GM10266 (cell line): ENCODE measurements at regions not wholly inside any gene's neighbourhood (a gene's known extent, or its start where the extent isn't known, plus 50 kb on each side); places are given as distances from the start of the nearest gene placed in this dataset.

Experiments used
- DNase-seq: peaks from one replicate; pipeline ENCODE4 v3.0.0; 2012; ENCODE audit errors: extremely low spot score
- TF ChIP-seq, protein P1 (sequence below): IDR thresholded peaks from 2 replicates; pipeline ENCODE4 v1.5.1; 2012; ENCODE audit warnings: mild to moderate bottlenecking, low read depth; ENCODE audit not compliant: control insufficient read depth, insufficient read depth; ENCODE audit errors: missing control alignments

DNA sequence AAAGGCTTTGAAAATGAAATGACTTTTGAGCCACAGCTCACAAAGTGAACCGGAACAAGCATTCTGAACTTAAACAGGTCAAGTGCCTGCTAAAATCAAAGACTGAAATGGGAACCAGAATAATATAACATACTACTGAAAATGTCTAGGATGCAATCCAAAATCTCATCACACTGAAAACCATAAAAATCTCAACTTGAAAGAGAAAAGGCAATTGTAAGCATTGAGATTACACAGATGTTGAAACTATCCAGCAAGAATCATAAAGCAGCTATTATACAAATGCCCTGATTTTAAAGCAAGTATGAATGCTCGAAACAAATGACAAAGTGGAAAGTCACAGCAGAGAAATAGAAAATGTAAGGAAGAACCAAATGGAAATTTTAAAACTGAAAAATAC is 211.5 kb upstream of the GAS1 start:
- TF ChIP-seq, protein P1, sequence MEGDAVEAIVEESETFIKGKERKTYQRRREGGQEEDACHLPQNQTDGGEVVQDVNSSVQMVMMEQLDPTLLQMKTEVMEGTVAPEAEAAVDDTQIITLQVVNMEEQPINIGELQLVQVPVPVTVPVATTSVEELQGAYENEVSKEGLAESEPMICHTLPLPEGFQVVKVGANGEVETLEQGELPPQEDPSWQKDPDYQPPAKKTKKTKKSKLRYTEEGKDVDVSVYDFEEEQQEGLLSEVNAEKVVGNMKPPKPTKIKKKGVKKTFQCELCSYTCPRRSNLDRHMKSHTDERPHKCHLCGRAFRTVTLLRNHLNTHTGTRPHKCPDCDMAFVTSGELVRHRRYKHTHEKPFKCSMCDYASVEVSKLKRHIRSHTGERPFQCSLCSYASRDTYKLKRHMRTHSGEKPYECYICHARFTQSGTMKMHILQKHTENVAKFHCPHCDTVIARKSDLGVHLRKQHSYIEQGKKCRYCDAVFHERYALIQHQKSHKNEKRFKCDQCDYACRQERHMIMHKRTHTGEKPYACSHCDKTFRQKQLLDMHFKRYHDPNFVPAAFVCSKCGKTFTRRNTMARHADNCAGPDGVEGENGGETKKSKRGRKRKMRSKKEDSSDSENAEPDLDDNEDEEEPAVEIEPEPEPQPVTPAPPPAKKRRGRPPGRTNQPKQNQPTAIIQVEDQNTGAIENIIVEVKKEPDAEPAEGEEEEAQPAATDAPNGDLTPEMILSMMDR, result no peak
- DNase-seq, result no peak

DNA sequence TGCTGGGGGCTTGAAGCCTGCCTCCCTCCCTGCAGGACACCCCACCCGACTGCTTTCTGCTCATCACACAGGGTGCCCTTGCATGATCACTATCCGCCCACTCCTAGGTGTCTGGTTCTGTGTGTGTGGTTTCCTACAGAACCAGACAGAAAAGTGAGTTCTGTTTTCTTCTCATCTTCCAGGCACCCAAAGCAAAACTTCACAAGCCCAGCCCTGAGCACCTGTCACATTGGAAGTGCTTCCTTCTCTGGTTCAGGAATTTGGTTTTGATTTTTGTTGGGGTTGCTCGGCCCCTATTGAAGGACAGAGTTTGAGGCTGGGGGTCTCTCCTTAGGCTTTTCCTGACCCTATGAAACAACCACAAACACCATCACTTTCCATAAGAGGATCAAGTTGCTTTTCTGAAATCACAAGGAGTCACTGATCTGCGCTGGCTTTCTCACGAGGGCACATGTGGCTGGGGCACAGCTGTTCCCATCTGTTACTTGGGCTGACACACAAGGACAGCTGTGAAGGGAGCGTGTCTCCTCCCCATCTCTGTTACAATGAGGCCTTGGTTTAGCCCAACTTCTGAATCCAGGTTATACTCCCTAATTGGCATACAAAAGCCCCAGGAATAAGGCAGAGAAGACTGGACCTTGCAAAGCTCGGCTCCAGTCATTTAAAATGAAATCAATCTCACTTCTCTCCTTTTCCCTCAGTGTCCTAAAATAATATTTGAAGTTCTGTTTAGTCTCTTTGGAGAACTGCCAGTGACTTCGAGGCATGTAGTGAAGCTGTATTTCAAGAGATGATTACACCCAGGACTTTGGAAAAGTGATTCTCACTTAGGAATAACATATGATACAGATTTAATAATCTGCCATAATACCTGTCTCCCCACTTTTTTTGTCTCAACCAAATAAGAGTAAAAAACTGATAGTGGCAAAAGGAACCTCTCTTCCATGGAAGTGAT is 213.1 kb upstream of the GAS1 start:
- no peak for DNase-seq
- TF ChIP-seq, protein P1, result no peak

DNA sequence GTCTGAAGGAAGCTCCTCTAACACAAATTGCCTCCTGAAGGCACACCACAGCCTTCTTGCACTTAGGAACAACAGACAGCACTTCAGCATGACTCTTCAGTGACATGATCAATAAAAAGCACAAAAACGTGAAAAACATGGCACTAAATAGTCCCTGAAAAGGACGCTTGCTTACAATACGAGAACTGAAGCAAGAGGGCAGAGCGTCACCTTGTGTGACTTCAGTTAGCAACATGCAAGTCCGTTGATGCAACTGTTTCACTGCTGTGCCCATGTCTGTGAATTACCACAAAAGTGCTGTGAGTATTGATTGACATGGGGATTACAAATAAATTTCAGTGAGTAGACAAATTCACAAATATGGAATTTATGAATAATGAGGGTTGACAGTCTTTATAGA is 219.9 kb upstream of the GAS1 start:
- DNase-seq, result no peak
- TF ChIP-seq, protein P1, result no peak

DNA sequence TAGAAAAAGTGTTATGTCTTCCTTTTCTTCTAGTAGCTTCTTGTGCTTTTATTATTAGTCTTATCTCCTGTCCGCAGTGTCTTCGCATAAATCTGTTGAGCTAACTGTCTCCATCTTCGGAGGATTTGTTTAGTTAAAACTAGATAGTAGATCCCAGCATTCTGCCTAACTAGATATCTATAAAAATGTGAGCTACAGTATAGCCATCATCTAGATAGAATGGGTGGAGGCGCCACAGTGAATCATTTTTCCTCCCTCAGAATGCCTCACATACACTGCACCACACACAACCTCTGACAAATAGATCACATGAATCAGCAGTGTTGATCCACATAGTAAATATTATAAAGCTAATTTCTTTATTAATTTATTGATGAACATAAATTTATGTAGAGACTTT is 220.3 kb upstream of the GAS1 start:
- TF ChIP-seq, protein P1, result no peak
- no peak for DNase-seq

DNA sequence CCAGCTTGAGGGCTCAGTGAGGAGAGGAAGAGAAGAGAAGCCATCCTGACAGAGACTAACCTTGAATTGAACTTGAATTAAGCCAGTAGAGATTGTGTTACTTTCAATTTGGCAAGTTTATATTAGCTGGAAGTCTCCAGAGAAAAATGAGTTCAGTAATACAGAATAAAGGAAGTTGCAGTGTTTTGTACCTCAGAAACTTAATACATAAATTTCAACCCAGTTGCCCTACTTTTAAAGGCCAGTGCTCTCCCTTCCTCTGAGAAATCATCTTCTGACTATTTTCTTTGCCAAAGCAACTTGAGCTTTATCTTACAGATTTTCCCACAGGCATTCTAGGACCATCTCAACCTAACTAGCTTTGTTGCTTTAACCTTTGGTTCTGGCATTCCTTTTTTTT is 231.0 kb upstream of the GAS1 start:
- TF ChIP-seq, protein P1, result no peak
- DNase-seq, result no peak

DNA sequence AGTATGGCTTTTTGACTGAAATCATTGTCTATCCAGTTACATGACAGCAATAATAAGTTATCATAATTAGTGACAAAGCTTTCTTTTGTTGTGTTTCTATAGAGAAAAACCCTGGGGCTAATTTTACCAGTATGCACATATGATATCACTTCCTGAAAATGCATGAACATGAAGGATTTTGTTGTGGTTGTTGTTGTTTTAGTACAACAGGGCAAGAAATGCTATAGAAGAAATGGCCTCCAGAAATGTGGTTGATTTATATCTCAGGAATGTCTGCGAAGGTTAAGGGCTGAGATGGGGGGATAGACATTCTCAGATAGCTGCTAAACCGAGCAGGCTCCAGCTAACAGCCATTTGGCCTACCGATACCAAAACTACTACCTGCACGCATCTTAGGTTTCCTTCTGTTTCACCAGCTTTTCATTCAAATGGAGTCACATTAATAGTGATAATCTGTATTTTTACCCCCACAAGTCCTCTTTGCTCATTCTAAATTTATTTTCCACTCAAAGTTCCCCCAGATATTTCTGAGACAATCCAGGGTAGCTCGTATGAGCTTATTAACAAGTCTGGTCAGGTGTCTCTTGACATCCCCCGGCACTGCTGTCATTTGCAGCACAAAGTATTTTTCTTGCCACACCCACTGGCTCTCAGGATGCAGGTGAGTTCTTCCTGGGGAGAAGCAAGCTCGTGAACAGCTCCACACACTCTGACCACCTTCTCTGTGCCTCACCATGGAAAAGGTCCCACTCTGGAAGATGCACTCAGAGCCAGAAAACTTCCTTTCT is 232.4 kb upstream of the GAS1 start:
- DNase-seq, result no peak
- TF ChIP-seq, protein P1, result no peak
